ENCODE measurements at regions not wholly inside any gene's neighbourhood (a gene's known extent, or its start where the extent isn't known, plus 50 kb on each side); places are given as distances from the start of the nearest gene placed in this dataset.

DNA sequence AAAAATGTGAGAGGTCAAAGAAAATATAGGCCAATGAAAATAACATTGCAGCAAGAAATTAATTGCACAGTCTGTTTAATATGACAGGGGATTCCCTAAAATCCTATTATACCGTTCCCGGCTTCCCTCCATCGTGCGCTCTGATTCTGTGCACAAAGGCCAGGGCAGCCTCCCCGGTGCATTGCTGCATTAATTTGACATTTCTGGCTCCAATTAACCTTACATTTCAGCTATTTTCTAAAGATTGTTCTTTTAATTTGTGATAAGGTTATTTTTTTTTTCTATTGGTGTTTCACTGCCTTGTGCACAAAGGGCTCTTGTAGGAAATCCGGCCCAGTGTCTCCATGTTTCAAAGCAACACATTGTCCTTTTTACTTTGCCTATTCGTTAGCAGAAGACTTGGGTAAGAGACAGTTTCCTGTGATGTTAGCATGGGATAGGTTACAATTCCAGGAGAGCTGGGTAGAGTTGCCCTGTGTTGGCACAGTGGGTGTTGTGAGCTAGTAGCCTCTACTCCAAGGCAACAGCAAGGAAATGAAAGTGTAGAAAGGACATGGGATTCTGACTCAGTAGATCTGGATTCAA, 257.3 kb upstream of the IGF1R start:
- no peak for DNase-seq

DNA sequence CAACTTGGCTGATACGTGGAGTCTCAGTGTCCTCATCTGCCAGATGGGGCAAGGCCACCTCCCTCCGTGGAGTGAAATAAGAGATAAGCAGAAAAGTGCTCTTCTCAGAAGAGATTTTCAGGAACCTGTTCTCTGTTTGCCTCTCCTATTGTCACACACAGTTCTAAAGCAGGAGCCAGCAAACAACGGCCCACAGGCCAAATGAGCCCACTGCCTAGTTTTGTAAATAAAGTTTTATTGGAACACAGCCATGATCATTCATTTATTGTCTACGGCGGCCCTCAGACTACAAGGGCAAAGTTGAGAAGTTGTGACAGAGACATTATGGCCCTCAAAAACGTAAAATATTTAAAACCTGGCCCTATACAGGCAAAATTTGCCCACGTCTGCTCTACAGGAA, 256.8 kb upstream of the IGF1R start:
- DNase-seq: no peak

DNA sequence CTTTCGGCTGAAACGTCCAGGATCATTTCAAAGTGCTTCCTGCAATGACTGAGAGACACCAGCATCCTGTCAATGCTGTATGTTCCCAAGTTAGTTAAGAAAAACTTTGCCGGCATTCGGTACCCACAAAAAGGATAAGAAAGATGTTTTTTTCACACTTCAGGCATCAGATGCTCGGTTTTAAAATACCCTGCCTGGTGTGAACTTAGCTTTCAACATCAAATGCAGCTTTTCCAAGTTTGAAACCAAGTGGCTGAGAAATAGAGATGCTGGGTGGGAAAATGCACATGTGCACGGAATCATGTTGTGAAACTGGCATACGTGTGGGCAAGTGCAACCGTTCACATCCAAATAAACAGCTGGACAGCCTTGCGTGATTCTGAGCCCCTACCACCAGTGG, 254.9 kb upstream of the IGF1R start:
- DNase-seq: no peak

DNA sequence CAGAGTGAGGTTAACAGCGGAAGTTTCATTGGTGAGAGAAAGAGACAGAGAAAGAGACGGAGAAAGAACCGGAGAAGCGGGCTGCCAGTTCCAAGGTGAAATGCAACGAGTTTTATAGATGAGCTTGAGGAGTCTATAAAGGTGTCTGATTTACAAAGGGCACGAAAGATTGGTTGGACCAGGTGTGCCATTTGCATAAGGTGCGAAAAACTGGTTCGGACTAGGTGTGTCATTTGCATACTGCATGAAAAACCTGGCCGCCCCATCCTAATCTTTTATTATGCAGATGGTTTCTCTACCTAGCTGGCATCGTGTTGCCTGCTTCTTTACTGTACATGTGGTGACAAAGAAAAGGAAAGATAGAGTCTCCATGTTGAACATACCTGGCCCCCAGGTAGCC, 253.8 kb upstream of the IGF1R start:
- DNase-seq: no peak

DNA sequence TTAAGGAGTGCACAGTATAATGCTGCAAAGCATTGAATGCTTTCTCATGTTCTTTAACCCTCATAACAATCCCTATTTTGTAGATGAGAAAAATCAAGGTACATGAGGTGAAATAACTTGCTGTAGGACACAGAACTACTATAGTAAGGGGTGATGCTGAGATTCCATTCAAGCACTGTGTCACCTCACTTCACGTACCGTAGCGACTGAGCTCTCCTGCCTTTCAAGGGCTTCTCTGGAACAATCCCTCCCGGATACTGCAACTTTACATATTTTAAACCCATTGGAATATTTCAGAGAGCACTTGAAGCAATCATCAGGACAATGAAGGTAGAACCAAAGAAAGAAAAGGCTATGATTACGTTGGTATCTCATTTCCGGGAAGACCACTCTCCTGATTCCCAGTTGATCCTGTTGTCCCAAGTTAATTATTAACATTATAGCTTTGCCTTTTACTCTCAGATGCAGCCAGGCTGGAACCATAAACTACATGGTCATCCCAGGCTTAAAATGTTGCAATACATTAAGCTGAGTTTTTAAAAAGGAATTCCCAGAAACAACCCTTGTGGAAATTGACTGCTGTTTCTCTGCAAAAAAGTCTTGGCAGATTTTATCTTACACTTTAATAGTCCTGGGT, 252.2 kb upstream of the IGF1R start:
- no peak for DNase-seq

DNA sequence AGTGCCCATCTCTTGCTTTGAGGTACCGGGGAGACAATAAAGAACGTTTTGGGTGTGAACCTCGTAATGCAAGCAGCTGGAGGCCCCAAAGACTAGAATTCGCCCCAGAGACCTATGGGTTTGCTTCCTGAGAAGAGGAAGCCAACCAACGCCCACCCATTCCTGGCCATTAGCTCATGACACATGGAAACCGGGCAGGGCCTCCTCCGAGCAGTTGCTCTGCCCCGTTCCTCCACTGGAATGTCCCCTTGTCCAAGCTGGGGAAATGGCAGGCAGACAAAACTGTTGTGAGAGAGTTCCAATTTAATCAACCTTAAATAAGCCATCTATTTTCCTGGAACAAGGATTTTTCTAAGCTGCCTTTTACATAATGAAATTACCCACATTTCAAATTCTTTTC, 250.9 kb upstream of the IGF1R start:
- no peak for DNase-seq

DNA sequence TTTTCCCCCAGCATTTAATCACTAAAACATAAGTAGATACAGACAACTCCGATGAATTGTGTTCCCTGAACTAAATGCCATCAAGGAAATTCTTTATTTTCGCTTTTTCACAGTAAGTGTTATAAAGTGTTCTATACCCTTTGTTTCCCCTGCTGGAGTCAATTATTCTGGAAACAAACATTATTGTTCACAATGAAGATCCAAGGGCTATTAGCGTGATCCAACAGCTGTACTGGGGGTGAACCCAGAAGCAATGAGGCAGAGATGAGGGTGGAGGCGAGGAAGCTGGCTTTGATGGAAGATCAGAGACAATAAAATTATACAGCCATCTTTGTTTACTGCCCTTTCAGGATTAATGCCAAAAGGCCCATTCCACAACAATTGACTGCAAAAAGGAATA, 250.3 kb upstream of the IGF1R start:
- DNase-seq: no peak

DNA sequence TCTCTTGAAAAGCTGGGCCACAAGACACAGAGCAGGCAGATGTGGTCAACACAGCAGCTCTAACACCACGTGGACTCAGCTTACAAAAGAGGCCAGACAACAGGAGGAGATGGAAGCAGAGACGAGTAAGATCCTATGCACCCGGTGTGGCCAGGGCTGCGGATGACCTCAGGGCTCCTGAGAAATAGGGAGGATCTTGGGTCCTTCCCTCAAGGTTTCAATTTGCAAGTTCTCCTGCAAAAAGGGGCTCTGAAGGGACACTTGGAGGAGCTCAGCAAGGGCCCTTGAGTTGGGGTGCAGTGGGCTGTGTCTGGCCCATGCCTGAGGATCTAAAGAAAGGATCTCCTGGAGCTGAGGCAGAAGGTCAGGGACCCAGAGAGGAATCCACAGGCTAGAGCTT, 249.5 kb upstream of the IGF1R start:
- no peak for DNase-seq

DNA sequence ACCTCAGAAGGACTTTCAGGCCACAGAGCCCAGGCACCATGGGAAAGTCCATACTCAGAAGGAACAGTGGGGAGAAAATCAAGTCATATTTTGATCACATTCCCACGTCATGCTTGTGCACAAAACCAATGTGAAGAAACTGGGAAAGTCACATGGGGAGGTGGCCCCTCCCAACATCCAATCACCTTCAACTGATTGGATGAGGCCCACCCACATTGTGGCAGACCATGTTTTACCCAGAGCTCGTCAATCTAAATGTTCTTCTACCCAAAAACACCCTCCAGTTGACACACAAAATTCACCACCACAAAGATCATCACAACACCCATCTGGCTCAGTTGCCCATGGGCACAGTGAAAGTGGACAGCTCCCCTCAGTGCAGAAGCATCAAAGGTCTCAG, 248.2 kb upstream of the IGF1R start:
- DNase-seq: no peak

DNA sequence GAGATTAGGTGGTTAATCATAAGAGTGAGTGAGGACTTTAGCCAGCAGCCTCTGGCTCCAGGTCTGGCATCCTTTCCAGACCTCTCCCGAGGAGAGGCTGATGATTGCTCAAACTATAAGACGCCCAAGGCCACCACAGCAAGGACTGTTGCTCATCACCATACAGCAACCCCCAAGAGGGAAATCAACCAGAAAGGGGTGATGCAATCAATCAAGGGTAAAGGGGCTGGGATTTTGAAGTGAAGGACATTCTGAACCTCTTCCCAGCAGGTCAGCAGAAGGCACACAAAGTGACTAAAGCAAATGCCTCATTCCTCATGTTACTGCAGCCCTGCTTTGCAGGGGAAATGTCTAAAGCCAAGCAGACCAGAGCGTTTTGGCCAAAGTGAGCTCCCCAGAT, 247.3 kb upstream of the IGF1R start:
- DNase-seq: no peak

DNA sequence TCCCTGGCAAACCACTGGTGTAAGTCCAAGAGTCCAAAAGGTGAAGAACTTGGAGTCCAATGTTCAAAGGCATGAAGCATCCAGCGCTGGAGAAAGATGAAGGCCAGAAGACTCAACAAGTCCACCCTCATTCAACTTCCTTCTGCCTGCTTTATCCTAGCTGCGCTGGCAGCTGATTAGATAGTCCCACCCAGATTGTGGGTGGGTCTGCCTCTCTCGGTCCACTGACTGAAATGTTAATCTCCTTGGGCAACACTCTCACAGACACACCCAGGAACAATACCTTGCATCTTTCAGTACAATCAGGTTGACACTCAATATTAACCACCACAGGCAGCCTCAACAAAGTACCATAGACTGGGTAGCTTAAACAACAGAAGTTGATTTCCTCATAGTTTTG, 245.9 kb upstream of the IGF1R start:
- DNase-seq: no peak

DNA sequence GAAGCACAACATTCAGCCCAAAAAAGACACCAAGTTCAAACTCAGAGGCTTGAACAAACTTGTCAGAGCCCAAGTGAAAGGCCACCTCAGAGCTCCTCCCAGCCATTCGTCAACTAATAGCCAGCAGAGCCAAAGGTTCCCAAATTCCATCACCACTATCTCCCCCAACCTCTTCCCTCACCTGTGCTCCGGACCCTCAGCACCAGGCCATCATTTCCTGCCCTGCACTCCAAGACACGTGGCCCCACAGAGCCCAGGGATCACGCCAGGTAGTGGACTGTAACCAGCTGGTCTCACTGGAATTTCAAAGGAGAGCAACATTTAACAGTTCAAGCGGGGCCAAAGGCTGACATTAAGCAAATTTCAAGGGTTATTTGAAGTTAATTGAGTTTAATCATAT, 245.2 kb upstream of the IGF1R start:
- DNase-seq: no peak

DNA sequence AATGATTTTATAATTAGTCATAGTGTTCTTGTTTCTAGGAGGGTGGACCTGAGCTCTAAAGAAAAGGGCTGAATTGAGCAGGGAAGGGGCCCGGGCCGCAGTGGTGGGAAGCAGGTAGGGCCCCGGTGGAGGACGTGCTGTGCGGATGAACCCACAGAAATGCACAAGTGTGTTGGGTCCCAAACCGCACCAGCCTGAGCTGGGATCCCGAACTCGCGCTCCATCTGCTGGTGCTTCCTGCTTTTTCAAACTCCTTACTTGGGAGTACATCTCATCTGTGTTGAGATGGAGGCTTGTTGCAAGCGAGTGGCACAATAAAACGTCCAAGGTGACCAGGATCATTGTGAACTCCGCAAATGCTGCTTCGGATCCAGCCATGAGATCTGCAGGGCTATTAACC, 244.8 kb upstream of the IGF1R start:
- DNase-seq: no peak

DNA sequence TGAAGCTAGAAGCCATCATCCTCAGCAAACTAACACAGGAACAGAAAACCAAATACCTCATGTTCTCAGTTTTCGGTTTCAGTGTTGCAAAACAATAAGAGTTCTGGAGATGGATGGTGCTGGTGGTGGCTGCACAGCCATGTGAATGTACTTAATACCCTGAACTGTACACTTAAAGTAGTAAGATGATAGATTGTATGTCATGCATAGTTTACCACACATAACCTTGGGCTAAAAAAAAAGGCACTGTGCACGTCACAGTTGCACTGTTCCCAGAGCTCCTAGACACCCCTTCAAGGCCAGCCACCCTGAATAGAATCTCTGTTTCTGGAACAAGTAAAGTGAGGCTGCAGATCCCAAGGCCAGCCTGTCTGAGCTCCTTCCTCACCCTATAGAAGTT, 243.3 kb upstream of the IGF1R start:
- DNase-seq: no peak

DNA sequence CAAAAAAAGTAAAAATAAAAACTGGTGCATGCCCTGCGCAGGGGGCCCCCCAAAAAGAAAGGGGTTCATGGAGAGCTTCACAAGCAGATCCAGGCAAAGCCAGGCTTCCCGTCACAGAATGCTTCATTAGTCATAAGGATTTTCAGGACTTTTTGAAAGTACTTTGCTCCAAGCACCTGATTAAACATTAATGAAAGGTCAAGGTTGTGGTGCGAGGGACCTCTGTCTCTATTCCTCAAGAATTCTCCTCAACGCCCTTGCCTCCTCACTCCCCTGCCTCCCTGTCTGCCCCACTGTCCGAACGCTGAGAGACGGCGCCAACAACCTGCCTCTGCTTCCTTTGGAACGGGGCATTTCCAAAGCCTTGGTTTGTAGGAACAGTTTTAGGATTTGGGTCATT, 240.1 kb upstream of the IGF1R start:
- no peak for DNase-seq

DNA sequence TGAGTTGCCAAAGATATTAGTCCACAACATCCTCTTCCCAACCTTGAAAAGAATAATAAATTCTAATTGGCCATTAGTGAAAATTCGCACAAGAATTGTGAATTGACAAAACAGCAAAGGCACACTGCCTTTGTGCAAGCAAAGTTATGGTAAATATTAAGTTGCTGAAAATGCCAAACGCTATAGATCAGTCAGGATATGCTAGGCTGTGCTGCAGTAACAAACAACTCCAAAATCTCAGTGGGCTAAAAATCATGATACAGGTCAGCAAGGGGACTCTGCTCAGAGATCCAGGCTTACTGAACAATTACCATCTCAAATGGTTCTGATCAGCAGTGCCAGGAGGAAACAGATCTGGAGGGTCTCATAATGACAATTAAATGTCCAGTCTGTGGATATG, 238.0 kb upstream of the IGF1R start:
- no peak for DNase-seq

DNA sequence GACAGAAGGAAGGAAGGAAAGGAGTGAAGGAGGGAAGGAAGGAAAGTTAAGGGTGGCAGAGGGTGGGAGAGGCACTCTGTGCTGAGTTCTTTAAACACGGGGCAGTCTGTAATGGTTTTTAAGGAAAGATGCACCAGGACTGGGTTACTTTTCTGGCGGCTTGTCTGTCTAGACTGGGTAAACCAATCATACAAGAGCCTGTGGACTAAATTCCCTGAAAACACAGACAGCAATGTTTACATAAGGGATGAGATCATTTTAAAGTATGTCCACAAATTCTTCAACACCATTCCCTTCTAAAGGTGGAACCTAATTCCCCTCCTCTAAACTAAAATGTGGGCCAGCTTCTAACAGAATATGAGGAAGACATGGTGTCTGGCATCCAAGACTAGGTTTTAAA, 235.5 kb upstream of the IGF1R start:
- DNase-seq: no peak

DNA sequence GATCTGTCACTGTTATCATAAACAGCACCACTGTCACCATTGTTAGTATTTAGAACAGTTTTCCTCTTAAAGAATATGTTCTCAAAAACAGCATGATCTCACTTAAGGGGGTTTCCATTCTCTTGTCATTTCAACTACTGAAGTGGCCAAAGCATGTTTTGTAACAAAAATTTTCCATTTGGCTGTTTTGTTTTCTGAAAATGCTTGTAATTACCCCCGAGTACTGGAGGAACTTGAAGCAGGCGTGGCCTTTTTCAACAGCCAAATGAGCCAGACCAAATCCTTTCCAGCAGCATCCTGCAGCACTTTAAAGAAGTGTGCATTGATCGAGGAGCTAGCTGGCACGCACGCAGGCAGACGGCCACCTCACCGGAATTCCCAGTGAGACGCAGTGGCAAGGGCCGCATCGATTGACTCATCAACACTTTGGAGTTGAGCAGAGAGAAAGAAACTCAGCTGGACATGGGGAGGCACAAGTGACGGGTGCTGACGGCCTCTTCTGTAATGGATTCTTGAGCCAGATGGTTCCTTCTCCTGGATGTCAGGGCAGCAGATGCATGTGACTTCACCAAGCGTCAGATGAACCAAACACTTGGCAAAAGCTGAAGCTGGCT, 234.3 kb upstream of the IGF1R start:
- DNase-seq: no peak

DNA sequence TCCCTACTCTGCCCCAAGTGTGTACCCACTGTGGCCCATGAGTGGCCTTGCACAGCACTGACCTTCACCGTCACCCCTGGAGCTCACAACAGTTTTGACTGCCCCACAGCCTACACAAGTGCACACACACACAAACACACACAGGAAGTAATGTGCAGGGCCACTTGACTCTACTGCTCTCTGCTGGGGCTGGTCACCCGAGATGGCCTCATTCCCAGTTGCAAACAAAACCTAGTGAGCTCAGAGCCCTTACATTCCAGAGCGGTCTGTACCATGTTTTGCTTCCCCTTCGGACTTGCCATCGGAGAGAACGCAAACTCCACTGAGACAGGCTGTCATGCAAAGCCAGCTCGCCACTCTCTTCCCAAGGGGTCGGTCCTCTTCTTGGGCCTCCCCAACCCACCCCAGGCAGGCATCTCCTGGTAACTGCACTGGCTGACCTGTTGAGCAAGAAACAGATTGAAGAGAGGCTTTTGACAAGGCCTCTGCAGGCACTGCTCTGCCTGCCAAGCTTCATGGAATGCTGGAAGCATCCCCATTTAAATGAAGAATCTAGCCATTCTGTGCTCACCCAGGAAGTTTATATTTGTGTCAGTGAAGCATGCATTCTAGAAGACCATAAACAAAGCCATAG, 232.0 kb upstream of the IGF1R start:
- DNase-seq: no peak

DNA sequence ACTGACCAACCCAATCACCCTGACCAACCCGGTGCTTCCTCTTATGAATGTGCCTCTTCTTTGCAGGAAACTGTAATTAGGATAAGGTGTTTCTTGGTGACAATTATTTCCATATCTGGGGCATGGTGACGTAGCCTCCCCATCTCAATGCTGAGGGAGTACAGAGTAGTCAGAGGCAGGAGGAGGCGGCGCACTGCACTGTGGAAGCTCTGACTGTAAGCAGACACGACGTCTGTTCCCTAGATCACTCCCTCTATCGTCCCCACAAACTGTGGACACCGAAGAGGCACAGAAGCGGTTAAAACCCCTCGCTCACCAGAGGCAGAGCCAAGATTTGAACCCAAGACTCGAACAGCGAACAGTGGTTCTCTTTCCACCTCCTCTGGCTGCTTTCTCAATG, 231.0 kb upstream of the IGF1R start:
- DNase-seq: no peak

DNA sequence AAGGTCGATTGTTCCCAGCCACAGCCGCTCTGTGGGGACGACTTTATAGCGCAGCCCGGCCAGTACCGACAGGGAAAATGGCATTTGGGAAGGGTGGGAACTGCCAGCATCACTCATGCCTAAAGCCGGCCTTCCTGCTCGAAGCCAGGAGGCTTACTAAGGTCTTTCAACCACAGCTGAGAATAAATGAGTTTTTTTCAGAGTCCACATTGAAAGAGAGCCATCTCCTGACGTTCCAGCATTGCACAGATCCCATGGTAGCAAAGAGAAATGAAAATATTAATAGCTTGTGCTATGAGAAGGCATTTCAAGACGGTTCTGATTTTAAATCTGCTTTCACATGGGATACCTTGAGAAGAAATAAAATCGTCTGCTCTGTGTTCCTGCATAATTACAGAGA, 230.2 kb upstream of the IGF1R start:
- DNase-seq: no peak

DNA sequence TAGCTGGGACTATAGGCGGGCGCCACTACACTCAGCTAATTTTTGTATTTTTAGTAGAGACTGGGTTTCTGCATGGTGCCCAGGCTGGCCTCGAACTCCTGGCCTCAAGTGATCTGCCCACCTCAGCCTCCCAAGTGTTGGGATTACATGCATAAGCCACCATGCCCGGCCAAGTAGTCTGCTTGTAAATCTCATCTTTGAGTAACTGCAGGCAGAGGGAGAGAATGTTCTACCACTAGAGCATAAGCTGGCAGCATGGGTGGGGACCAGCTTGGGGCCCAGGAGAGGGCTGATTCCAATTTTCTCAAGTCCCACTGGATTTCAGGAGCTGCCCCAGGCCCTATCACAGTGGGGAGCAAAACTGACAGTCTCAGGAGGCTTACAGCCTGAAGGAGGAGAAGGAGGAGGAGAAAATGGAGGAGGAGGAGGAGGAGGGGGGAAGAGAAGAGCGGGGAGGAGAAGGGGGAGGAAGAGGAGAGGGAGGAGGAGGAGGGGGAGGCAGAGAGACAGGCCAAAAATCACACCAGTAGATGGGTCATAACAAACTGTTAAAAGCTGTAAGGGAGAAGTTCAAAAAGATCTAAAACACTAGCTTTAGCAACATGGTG, 229.1 kb upstream of the IGF1R start:
- DNase-seq: no peak

DNA sequence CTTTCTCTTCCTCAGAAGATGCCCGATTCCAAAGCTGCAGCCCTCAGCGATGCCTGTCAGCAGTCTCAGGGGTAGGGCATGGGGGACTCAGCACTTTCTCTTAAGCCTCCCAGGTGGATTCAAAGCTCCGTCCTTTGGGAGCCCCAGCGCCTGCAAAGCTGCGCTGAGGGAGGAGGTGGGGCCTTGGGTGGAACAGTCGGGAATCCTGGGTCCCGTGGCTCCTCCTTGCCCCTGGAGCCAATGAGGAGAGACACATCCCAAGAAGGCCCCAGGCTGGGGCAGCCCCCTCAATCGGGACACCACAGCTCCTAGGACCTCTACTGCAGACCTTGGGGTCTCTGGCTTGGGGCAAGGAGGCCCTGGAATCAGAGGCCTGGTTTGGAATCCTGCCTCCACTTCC, 227.5 kb upstream of the IGF1R start:
- no peak for DNase-seq
